K562 (cell line): ENCODE measurements at regions not wholly inside any gene's neighbourhood (a gene's known extent, or its start where the extent isn't known, plus 50 kb on each side); places are given as distances from the start of the nearest gene placed in this dataset.

ENCODE experiments used
- ATAC-seq: fragments of 200-7000 bp; cut with Tn5 transposase; 3 replicates; pipeline ENCODE4 v1.9.1; 2020; ENCODE audit warnings: moderate library complexity
- BruUV-seq: library from RNA; stranded (reverse); fragments of 400-500 nt; replicated peaks from 2 replicates; lab custom pipeline; 2021; lab: Mats Ljungman, UMichigan
- CTCF ChIA-PET: fragments of 300-600 bp; formaldehyde crosslinking; extraction: SDS; loops from one replicate; lab custom pipeline; 2021; ENCODE audit warnings: low intra/inter-chr PET ratio; lab: Yijun Ruan, JAX
- POLR2A ChIA-PET: fragments of 300-600, 350-650 bp; sonication (Branson Sonifier 250); formaldehyde crosslinking; extraction: SDS; loops from one replicate; lab custom pipeline; 2021; ENCODE audit warnings: antibody characterized with exemption, inconsistent platforms; lab: Yijun Ruan, JAX
- DNase-seq, 4 experiments: peaks; one replicate each; pipeline versions ENCODE4 v3.0.0 to v3.0.0-alpha.2; 2011 to 2018; ENCODE audit warnings: low spot score in 3 of 4, mixed read lengths in 3 of 4; ENCODE audit errors: extremely low read depth in 1 of 4
- FAIRE-seq: peaks from 2 replicates; lab custom pipeline; 2011; peaks lifted over from hg19 to GRCh38; lab: Jason Lieb, UNC
- H2AFZ ChIP-seq: 2 replicates; pipeline ENCODE4 v1.6.0; 2011; ENCODE audit warnings: low read depth, low read length, control low read depth, inconsistent platforms
- H3K27ac ChIP-seq: fragments of 200-600 bp; 3 replicates; pipeline ENCODE4 v1.8.0; 2011; ENCODE audit warnings: low read depth, mild to moderate bottlenecking, control low read depth, inconsistent platforms, low read length, moderate library complexity, mixed read lengths; ENCODE audit errors: extremely low read depth
- H3K27me3 ChIP-seq, 2 experiments: fragments of 300-600 bp in 1 of 2; 2 replicates in 1 of 2; 3 replicates in 1 of 2; pipeline versions ENCODE4 v1.6.0 to v1.8.0; 2011; ENCODE audit warnings: inconsistent platforms in 2 of 2, low read length in 2 of 2, mild to moderate bottlenecking in 1 of 2, mixed read lengths in 1 of 2, moderate library complexity in 1 of 2; ENCODE audit not compliant: control insufficient read depth in 2 of 2, insufficient read depth in 2 of 2
- H3K36me3 ChIP-seq: fragments of 300-600 bp; 3 replicates; pipeline ENCODE4 v1.8.0; 2011; ENCODE audit warnings: mild to moderate bottlenecking, low read length, inconsistent platforms; ENCODE audit not compliant: control insufficient read depth, insufficient read depth
- H3K4me1 ChIP-seq, 2 experiments: fragments of 200-600 bp in 1 of 2; replicated peaks in 1 of 2; 2 replicates in 1 of 2; 3 replicates in 1 of 2; pipeline versions ENCODE4 v1.5.1 to v1.8.0; 2011; ENCODE audit warnings: inconsistent platforms in 2 of 2, low read length in 2 of 2, mild to moderate bottlenecking in 1 of 2, mixed read lengths in 1 of 2, moderate library complexity in 1 of 2; ENCODE audit not compliant: control insufficient read depth in 2 of 2, insufficient read depth in 2 of 2
- H3K4me2 ChIP-seq: 2 replicates; pipeline ENCODE4 v1.6.1; 2011; ENCODE audit warnings: low read length, control low read depth, inconsistent platforms, mixed read lengths; ENCODE audit not compliant: insufficient read depth
- H3K4me3 ChIP-seq: fragments of 200-600 bp; sonication (generic), shearing (Covaris generic); 2 replicates; pipeline ENCODE4 v1.5.1; 2016; ENCODE audit warnings: control low read depth, inconsistent platforms
- H3K79me2 ChIP-seq: fragments of 200-600 bp; 3 replicates; pipeline ENCODE4 v1.8.0; 2011; ENCODE audit warnings: low read length, inconsistent platforms; ENCODE audit not compliant: control insufficient read depth, insufficient read depth
- H3K9ac ChIP-seq, 2 experiments: 2 replicates each; pipeline versions ENCODE4 v1.6.0 to v1.6.1; 2011; ENCODE audit warnings: low read depth in 2 of 2, low read length in 2 of 2, control low read depth in 1 of 2, inconsistent platforms in 1 of 2, mild to moderate bottlenecking in 1 of 2, mixed read lengths in 1 of 2; ENCODE audit not compliant: insufficient read depth in 1 of 2
- H3K9me1 ChIP-seq: one replicate; pipeline ENCODE4 v1.6.0; 2011; ENCODE audit warnings: inconsistent platforms, mild to moderate bottlenecking, low read length, moderate library complexity; ENCODE audit not compliant: control insufficient read depth, insufficient read depth
- H3K9me3 ChIP-seq: replicated peaks from 2 replicates; pipeline ENCODE4 v1.5.1; 2011; ENCODE audit warnings: low read depth, low read length, inconsistent platforms; ENCODE audit not compliant: control insufficient read depth, insufficient read depth
- H4K20me1 ChIP-seq: replicated peaks from 2 replicates; pipeline ENCODE4 v1.6.1; 2011; ENCODE audit warnings: low read length, inconsistent platforms, mixed read lengths; ENCODE audit not compliant: control insufficient read depth, insufficient read depth
- ARID2 ChIP-seq: fragments of 450-650 bp; IDR thresholded peaks from 2 replicates; pipeline ENCODE4 v1.6.1; 2017; ENCODE audit warnings: antibody characterized with exemption, mild to moderate bottlenecking
- E2F4 ChIP-seq: sonication (generic); formaldehyde crosslinking; IDR thresholded peaks from 2 replicates; pipeline ENCODE4 v1.8.0; 2022; ENCODE audit warnings: mild to moderate bottlenecking, low read depth, missing genetic modification reagents
- FOXK2 ChIP-seq, 2 experiments: fragments of 450-650 bp; IDR thresholded peaks in 1 of 2; conservative IDR thresholded peaks in 1 of 2; 2 replicates each; pipeline ENCODE4 v1.6.1; 2016; ENCODE audit warnings: low read depth in 2 of 2, mild to moderate bottlenecking in 1 of 2
- GABPB1 ChIP-seq: sonication (generic); formaldehyde crosslinking; IDR thresholded peaks from 2 replicates; pipeline ENCODE4 v1.8.0; 2022; ENCODE audit warnings: mild to moderate bottlenecking, missing genetic modification reagents
- IFI16 ChIP-seq: fragments of 250-450 bp; sonication (Bioruptor Pico); IDR thresholded peaks from 2 replicates; pipeline ENCODE4 v2.1.2; 2022; ENCODE audit warnings: mild to moderate bottlenecking, inconsistent platforms
- KLF16 ChIP-seq: IDR thresholded peaks from 2 replicates; pipeline ENCODE4 v1.6.1; 2016; ENCODE audit warnings: antibody characterized with exemption
- NFIC ChIP-seq: fragments of 450-650 bp; IDR thresholded peaks from 2 replicates; pipeline ENCODE4 v1.6.1; 2017; ENCODE audit warnings: mild to moderate bottlenecking, inconsistent platforms
- RBM17 ChIP-seq: fragments of 200-400 bp; formaldehyde crosslinking; IDR thresholded peaks from 2 replicates; pipeline ENCODE4 v1.6.1; 2017; ENCODE audit warnings: low read depth, mild to moderate bottlenecking, low read length, borderline replicate concordance
- RBM25 ChIP-seq: fragments of 200-400 bp; formaldehyde crosslinking; IDR thresholded peaks from 2 replicates; pipeline ENCODE4 v1.6.1; 2018; ENCODE audit warnings: low read length, low read depth, moderate library complexity; ENCODE audit not compliant: severe bottlenecking
- RERE ChIP-seq: sonication (generic); formaldehyde crosslinking; IDR thresholded peaks from 2 replicates; pipeline ENCODE4 v1.8.0; 2023; ENCODE audit warnings: missing genetic modification reagents, mild to moderate bottlenecking, borderline replicate concordance
- SLC30A9 ChIP-seq: fragments of 250-450 bp; sonication (Bioruptor Pico); IDR thresholded peaks from 2 replicates; pipeline ENCODE4 v1.8.0; 2022; ENCODE audit warnings: mild to moderate bottlenecking, moderate library complexity
- TCF15 ChIP-seq: fragments of 250-450 bp; sonication (Bioruptor Pico); IDR thresholded peaks from 2 replicates; pipeline ENCODE4 v1.8.0; 2022; ENCODE audit warnings: moderate library complexity, mild to moderate bottlenecking, inconsistent platforms
- ZC3H4 ChIP-seq: sonication (generic); formaldehyde crosslinking; IDR thresholded peaks from 2 replicates; pipeline ENCODE4 v1.9.0; 2021; ENCODE audit warnings: missing genetic modification reagents, borderline replicate concordance
- ZEB2 ChIP-seq: fragments of 450-650 bp; IDR thresholded peaks from 2 replicates; pipeline ENCODE4 v1.6.1; 2016
- ZNF197 ChIP-seq: fragments of 200-800 bp; sonication (Bioruptor generic); IDR thresholded peaks from 2 replicates; pipeline ENCODE4 v1.6.1; 2016; ENCODE audit warnings: low read depth, missing genetic modification characterization, missing compliant biosample characterization
- WGBS: fragments of 100-300 bp; shearing (Covaris generic); methylation state at CpG from one replicate; pipeline ENCODE4 v1.1.6; 2016; ENCODE audit warnings: low coverage, mixed read lengths; ENCODE audit not compliant: insufficient coverage; ENCODE audit errors: missing lambda C conversion rate; 5-methylcytosine and 5-hydroxymethylcytosine counted together
- in situ Hi-C: fragments of 300-500 bp; cut with MboI; formaldehyde crosslinking; loops from 4 replicates; pipeline ENCODE4 v1.15.0; 2018; ENCODE audit warnings: inconsistent platforms, mixed read lengths
- intact Hi-C: fragments of 100-400 bp; cut with micrococcal nuclease; formaldehyde crosslinking; loops from 2 replicates; pipeline ENCODE4 v1.14.2; 2022

GRCh38 chr6:80942911-80943310 lies 809.6 kb downstream of the TENT5A start:
- Histone ChIP-seq H3K9me3 (no peaks in the 10 kb centered on the region), H2AFZ (no peak overlapping the region), H3K27ac (no peak overlapping the region), H3K4me2 (no peak overlapping the region), H3K9ac (no peak overlapping the region), H3K79me2 (no peaks in the 10 kb centered on the region), H3K4me3 (no peak overlapping the region), H3K27me3 (no peaks in the 10 kb centered on the region), H3K9me1 (no peaks in the 10 kb centered on the region), H3K4me1 (no peaks in the 10 kb centered on the region), H4K20me1 (no peaks in the 10 kb centered on the region), H3K36me3 (no peaks in the 10 kb centered on the region)
- POLR2A ChIA-PET: no interaction called here
- CTCF ChIA-PET: no interaction called here
- BruUV-seq: no TSS peak
- ATAC-seq (no peak), DNase-seq (no peak), FAIRE-seq (no peak)
- in situ Hi-C loops (no loop called here), intact Hi-C loops (no loop called here)
- no peak for TF ChIP-seq E2F4 (CRISPR knock-in tag)
- no peak for TF ChIP-seq RERE (CRISPR knock-in tag)
- no peak for TF ChIP-seq SLC30A9 (CRISPR knock-in tag)
- no peak for TF ChIP-seq NFIC
- TF ChIP-seq ZEB2: no peak
- TF ChIP-seq ZC3H4 (CRISPR knock-in tag): no peak
- no peak for TF ChIP-seq ARID2
- TF ChIP-seq KLF16: no peak
- TF ChIP-seq ZNF197 (CRISPR knock-in tag): no peak
- TF ChIP-seq GABPB1: no peak
- no peak for TF ChIP-seq FOXK2 (conservative IDR thresholded peaks at IDR 0.05 in 1 of 2, IDR thresholded peaks at IDR 0.05 in 1 of 2; ENCODE audit: low read depth in 2 of 2)
- TF ChIP-seq TCF15 (CRISPR knock-in tag): no peak
- TF ChIP-seq IFI16: no peak
- TF ChIP-seq RBM25: no peak
- no peak for TF ChIP-seq RBM17
- 0% methylated on average over 1 of the region's 1 CpG for WGBS
